Midbrain (tissue), 1 donor: ENCODE measurements at regions not wholly inside any gene's neighbourhood (a gene's known extent, or its start where the extent isn't known, plus 50 kb on each side); places are given as distances from the start of the nearest gene placed in this dataset.
"Not testable (repeated sequence)": the region's sequence is repeated elsewhere in the genome, so short reads cannot be mapped to it uniquely, and the experiment has no call there.

ENCODE experiments used
- DNase-seq: peaks from one replicate; lab custom pipeline; 2025; lab: John Stamatoyannopoulos, UW

DNA sequence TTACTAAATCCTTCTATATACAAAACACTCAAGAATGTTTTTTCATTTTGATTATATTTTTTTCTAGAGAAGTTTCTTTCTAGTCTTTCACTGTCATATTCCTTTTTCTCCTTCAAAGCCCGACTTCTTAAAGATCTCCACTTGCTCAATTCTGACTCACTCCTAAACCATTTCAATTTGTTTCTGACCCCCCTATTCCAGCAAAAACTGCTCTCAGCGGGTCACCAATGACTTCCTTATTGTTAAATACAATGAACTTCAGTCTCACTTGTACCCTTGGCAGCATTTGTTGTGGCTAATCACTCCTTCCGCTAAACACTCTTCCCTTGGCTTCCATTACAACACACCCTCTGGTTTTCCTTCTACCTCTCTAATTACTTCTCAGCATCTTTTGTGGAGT, 111.1 kb upstream of the RBBP8 start:
- DNase-seq, result no peak

DNA sequence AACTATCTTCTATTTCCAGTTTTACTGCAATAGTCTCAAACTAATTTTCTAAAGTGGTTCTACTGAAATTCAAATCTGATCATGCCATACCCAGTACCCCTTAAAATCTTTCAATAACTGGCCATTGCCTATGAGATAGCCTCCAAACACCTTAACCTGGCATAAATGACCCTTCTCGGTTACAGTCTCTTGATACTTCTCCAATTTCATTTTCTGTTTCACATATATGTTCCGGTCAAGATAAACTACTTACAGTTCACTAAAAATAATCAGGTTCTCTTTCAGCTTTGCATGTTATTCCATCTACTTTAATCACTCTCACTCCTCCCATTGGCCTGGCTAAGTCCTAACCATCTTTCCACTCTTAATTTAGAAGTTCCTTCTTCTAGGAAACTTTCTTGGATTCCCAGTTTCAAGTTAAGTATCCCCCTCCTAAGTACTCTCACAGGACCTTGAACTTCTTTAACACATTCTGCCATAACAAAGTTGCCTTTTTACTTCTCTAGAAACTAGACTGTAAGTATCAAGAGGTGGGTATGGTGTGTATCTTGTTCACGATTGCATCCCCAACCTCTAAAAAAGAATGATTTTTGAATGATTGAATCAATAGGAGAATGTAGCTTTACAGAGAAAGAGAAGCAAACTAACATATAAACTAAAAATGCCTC, 110.2 kb upstream of the RBBP8 start:
- no peak for DNase-seq

GRCh38 chr18:22826726-22827125, 106.4 kb upstream of the RBBP8 start:
- no peak for DNase-seq

DNA sequence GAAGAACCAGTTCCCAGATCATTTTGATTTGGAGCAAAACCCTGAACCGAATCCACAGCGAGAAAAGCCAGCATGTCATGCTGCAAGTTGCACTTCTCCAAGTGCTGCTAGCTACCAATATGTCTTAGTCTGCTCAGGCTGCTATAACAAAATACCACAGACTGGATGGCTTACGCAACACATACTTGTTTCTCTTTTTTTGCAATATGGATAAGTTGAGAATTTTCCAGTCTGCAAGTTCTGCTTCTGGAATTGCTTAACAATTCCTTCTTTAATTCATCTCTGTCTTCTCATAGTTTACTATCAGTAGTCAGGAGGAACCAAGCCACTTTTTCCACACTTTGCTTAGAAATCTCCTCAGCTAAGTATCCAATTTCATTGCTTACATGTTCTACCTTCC, 105.9 kb upstream of the RBBP8 start:
- DNase-seq, result no peak

GRCh38 chr18:22827741-22828140, 105.4 kb upstream of the RBBP8 start:
- DNase-seq, result no peak

GRCh38 chr18:22828171-22828570, 105.0 kb upstream of the RBBP8 start:
- no peak for DNase-seq

GRCh38 chr18:22828583-22828982, 104.5 kb upstream of the RBBP8 start:
- not testable (repeated sequence) for DNase-seq

GRCh38 chr18:22829781-22830180, 103.3 kb upstream of the RBBP8 start:
- no peak for DNase-seq

GRCh38 chr18:22830511-22830910, 102.6 kb upstream of the RBBP8 start:
- DNase-seq, result no peak

GRCh38 chr18:22831441-22831904, 101.7 kb upstream of the RBBP8 start:
- no peak for DNase-seq

DNA sequence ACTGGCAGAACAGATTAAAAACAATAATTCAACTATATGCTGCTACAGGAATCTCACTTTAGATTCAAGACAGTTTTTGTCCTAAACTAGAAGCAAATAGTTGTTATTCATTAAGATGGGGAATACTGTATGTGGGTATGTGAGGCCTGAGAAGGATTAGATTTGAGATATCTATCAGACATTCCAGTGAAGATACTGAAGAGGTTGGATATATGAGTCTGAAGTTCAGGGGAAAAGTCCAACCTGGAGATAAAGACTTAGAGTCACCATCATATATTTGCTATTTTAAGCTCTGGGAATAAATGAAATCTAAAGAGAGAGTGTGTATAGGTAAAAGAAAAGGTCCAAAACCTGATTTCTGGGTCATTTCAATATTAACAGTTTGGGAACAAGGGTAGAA, 96.2 kb upstream of the RBBP8 start:
- no peak for DNase-seq

- DNase-seq, result no peak
Measured at GRCh38 chr18:22838221-22838620, 94.9 kb upstream of the RBBP8 start.

DNA sequence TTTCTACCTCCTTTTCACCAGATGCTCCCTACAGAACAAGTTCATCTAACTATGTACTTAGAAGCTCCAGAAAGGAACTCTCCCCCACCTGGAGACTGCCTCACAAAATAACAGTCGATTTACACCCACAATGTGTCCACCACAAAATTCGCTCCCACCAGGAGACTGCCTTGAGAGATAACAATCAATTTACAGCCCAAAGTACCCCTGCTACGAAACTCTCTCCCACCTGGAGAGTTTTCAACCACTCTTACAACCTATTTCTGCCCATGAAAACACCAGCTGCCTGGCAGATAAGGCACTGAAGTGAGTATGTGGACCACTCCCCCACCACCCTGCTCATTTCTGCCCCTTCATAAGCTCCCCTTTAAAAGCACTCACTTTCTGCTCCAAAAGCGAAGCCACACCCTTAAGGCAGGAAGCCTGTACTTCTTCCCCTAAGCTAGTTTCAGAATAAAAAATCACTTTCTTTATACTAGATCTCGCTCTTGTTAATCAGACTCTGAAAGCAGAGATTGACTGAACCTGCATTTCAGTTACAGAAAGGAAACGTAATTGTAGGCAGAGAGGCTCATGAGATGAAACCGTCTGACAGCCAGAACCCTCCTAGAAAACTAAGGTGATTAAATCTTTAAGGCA, 94.4 kb upstream of the RBBP8 start:
- no peak for DNase-seq

GRCh38 chr18:22839340-22839821, 93.7 kb upstream of the RBBP8 start:
- DNase-seq, result no peak

GRCh38 chr18:22840606-22841144, 92.5 kb upstream of the RBBP8 start:
- DNase-seq, result no peak

DNA sequence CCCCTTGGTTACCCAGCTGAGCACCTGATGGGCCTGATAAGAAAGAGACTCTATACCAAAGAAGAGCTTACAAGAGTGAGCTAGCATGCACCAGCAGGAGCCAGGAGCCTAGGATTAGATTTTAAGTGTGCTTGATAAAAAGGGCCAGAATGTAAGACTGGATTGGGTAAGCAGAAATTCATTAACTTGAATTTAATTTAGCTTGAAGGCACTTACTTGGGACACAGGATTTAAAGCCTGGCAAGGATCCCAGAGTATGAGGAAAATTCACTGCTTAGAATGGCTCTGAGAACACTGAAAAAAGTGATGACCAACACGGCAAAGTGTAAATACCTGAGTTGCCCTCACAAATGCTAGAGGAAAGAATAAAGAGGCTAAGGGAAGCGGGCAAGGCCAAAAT, 91.3 kb upstream of the RBBP8 start:
- no peak for DNase-seq

- no peak for DNase-seq
Measured at GRCh38 chr18:22844190-22844589, 88.9 kb upstream of the RBBP8 start.

DNA sequence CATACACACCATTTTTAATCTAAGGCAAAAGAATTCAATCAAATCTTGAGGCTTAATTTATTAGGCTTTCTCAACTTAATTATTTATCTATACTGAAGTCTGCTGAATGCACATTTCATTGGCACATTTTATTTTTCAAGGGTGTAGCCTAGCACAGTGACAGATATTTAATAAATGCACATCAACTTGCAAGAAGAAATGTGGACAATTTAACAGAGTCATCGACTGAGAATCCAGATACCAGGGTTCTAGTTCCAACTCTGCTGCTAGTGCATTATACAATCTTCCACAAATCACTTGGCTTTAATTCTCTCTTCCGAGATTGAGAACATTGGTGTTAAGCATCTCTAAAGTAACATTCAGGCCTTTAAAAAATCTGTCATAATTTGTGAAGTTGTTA, 88.5 kb upstream of the RBBP8 start:
- no peak for DNase-seq

GRCh38 chr18:22846088-22846683, 86.9 kb upstream of the RBBP8 start:
- DNase-seq, result peak; percentile 23

- no peak for DNase-seq
Measured at GRCh38 chr18:22846697-22847096, 86.4 kb upstream of the RBBP8 start.

DNA sequence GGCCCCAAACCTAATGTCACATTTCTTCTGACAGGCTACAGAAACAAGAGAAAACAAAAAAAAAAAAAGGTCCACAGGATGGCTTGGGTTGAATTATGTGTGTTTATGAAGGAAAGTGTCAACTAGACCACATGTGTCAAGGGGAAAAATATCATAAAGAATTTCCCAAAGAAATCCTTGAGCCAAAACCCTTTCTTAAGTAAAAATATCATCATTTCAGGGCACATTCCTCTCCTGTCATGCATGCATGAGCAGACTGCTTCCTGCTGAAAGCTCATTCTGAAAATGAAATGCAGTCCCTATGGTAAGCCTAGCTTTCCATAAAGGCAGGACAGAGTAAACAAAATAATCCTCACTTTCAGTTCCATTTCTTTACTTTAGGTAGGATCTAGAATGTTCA, 85.7 kb upstream of the RBBP8 start:
- peak; percentile 0 for DNase-seq

GRCh38 chr18:22847867-22848451, 85.2 kb upstream of the RBBP8 start:
- DNase-seq, result no peak

DNA sequence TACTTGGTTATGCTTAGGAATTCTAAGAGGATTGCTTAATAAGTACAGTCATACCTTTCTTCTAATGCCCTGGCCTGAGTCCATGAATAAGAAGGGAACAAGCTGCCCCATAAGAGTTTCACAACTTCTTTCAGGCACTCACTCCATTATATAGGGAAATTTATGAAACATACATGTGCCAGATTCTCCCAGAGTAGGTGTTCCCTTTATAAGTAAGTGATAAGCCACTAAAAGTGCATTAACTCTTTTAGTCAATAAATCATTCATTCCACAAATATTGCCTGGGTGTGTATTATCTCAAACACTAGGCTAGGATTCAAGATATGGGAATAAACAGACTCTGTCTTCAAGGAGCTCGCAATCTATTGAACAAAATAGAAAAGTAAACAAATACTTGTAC, 84.5 kb upstream of the RBBP8 start:
- no peak for DNase-seq
